HG03280 (cell line): ENCODE measurements at regions not wholly inside any gene's neighbourhood (a gene's known extent, or its start where the extent isn't known, plus 50 kb on each side); places are given as distances from the start of the nearest gene placed in this dataset.

Experiments used
- ATAC-seq: cut with Tn5 transposase; IDR thresholded peaks from one replicate; pipeline ENCODE4 v1.9.1; 2021; ENCODE audit warnings: mild to moderate bottlenecking, moderate library complexity; ENCODE audit not compliant: unreplicated experiment

GRCh38 chr13:72181661-72182060 lies 314.7 kb upstream of the DACH1 start:
- ATAC-seq = no peak

- no peak for ATAC-seq
Measured at GRCh38 chr13:72180253-72180952, 313.4 kb upstream of the DACH1 start.

GRCh38 chr13:72174549-72174948 lies 307.5 kb upstream of the DACH1 start:
- ATAC-seq = no peak

DNA sequence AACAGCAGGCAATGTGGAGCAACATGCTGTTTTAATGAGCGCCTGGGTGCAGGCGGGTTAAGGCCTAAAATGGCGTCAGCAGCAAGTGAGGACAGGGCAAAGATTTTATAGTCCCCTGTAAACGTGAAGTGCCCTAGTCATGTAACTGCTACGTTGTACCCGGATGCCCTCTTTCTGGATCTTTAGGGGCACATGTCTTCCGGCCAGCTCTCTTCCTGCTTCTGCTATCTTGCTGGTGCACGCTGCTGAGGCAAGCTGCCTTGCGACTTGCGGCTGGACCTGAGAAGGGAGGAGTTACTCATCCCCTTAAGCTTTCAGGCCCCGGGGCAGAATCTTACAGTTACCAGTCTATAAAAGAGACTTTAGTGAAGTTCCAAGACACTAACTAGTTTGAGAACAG lies 303.6 kb upstream of the DACH1 start:
- ATAC-seq = no peak

- ATAC-seq = no peak
Measured at GRCh38 chr13:72168126-72168855, 301.3 kb upstream of the DACH1 start.

- no peak for ATAC-seq
Measured at GRCh38 chr13:72166102-72166650, 299.2 kb upstream of the DACH1 start.

DNA sequence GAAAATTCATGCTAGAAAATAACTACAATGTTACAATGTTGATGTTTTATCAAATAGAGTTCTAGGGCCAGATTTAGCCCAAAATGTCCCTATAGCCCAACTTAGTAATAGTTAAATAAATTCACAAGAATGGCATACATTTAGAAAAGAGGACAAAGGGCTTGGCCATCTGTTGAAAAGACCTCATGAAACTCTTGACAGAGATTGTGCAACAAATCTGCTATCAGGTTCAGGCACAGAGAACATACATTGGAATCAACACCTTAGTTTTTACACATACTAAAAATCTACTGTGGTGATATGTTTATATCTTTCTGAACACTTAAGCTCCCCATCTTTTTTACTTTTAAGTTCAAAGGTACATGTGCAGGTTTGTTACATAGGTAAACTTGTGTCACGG lies 298.3 kb upstream of the DACH1 start:
- ATAC-seq = no peak

DNA sequence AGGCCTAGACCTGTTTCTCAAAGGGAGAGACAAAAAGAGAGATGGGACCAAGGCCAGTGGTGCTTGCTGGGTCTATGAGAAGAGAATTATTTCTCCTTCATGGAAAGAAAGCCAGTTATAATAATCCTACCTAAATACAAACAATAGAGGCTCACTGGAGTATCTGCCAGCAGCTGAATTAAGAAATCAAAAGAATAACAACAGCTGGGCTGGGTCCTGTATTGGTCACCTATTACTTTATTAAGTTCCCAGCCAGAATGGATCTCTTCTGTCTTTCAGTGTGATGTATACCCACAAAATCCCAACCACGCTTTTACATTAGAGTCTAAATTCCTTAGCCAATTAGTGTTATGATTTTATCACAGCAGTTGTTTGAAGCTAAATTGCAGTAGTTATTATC lies 297.8 kb upstream of the DACH1 start:
- no peak for ATAC-seq

GRCh38 chr13:72163678-72164077 lies 296.7 kb upstream of the DACH1 start:
- no peak for ATAC-seq

DNA sequence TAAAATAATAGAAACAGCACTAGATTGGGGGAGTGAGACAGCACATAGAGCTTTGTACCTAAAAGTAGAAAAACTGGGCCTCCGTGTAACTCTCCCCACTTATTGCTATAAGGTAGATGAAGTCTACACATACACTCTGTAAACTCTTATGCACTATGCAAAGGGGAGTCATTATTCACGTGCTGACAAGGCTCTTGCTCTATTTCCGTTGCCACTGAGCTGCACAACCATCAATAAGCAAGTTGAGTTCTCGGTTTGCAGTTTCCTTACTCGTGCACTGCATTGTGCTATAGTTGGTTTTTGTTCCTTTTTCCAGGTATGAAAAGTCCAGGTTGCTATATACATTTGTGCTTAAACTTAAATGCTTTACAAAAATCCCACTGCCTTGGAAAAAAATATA lies 294.0 kb upstream of the DACH1 start:
- ATAC-seq = no peak

- ATAC-seq = no peak
Measured at GRCh38 chr13:72156760-72157159, 289.8 kb upstream of the DACH1 start.

DNA sequence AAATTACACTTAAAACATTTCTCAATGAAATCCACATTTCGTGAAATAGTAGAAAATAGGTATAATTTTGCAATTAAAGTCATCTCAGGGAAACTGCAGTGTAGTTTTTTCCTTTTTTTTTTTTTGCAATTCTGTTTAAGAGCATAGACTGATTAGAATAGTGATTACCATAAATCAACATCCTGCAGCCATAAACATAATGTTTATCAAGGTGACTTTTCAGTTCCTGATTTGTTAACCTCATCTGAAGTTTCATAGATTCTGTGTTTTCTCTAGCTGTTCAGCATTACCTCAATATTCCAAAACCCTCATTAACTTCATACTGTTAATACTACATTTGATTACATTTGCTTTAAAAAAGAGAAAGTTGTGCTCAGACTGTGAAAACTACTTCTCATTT lies 286.3 kb upstream of the DACH1 start:
- no peak for ATAC-seq

GRCh38 chr13:72151241-72151640 lies 284.2 kb upstream of the DACH1 start:
- no peak for ATAC-seq

- ATAC-seq = no peak
Measured at GRCh38 chr13:72150502-72150901, 283.5 kb upstream of the DACH1 start.

- no peak for ATAC-seq
Measured at GRCh38 chr13:72149701-72150100, 282.7 kb upstream of the DACH1 start.

- no peak for ATAC-seq
Measured at GRCh38 chr13:72146816-72147215, 279.8 kb upstream of the DACH1 start.

GRCh38 chr13:72145383-72145782 lies 278.4 kb upstream of the DACH1 start:
- ATAC-seq = no peak

DNA sequence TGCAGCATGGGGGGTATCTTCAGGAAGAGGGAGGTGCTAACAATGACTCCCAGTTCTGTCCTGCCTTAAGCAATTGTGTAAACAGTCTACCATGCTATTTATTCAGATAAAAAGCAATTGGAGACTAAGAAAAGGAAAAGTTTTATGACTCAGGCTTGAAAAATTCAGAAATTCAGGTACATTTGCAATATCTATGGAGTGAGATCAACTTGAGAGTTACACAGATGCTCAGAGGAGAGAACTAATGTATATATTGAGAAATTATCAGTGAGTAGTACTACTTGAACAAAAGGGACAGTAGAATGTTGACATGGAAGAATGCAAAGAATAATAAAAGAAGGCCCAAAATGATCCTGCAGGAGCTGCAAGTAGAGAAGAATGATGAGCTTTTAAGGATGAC lies 277.6 kb upstream of the DACH1 start:
- no peak for ATAC-seq

- no peak for ATAC-seq
Measured at GRCh38 chr13:72141855-72142519, 275.0 kb upstream of the DACH1 start.

DNA sequence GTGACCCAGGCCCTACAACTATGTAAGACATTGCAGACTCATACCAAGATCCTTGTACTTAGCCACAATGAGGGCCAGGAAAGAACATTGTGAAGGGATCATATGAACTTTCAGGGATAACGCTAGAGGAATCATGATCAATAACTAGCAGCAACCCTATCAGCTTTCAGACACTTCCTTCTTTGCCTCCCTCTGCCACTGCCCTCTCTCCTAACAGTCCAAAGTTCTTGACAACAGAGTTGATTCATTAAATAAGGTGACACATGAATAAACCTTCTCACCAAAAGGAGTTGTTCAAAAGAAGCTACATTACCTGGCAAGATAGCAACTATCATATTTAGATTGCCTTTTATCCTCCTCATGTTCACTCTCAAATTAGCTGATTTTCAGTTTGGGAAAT lies 272.2 kb upstream of the DACH1 start:
- no peak for ATAC-seq

DNA sequence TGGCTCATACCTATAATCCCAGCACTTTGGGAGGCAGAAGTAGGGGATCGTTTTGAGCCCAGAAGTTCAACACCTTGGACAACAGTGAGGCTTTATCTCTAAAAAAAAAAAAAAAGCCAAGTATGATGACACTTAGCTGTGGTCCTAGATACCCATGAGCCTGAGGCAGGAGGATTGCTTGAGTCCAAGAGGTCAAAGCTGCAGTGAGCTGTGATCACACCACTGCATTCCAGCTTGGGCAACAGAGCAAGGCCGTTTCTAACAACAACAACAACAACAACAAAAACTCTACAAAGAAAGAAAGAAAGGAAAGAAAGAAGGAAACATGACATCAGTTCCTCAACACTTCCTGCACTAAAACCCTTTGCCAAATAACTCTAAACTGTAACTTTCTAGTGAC lies 265.1 kb upstream of the DACH1 start:
- ATAC-seq = no peak

- no peak for ATAC-seq
Measured at GRCh38 chr13:72129117-72129516, 262.1 kb upstream of the DACH1 start.
